Liver (tissue), 7 donors: ENCODE measurements at regions not wholly inside any gene's neighbourhood (a gene's known extent, or its start where the extent isn't known, plus 50 kb on each side); places are given as distances from the start of the nearest gene placed in this dataset.

Experiments used
- DNase-seq: peaks from one replicate; pipeline ENCODE4 v3.0.0-alpha.2; 2017; ENCODE audit warnings: low spot score
- H3K27ac ChIP-seq, 2 donors: one replicate each; pipeline ENCODE4 v1.7.0; 2013; ENCODE audit warnings: inconsistent platforms in 2 of 2, low read length in 2 of 2, control low read depth in 1 of 2, low read depth in 1 of 2, mild to moderate bottlenecking in 1 of 2
- H3K27me3 ChIP-seq, 4 donors: one replicate each; pipeline versions ENCODE4 v1.6.1 to v1.7.0; 2013; ENCODE audit warnings: low read length in 3 of 4, inconsistent platforms in 1 of 4, mild to moderate bottlenecking in 1 of 4, moderate library complexity in 1 of 4; ENCODE audit not compliant: control insufficient read depth in 4 of 4, insufficient read depth in 4 of 4
- H3K36me3 ChIP-seq, 4 donors: one replicate each; pipeline versions ENCODE4 v1.6.1 to v1.7.0; 2013; ENCODE audit warnings: low read length in 3 of 4, mild to moderate bottlenecking in 3 of 4, low read depth in 1 of 4, moderate library complexity in 1 of 4; ENCODE audit not compliant: control insufficient read depth in 4 of 4, insufficient read depth in 3 of 4
- H3K4me1 ChIP-seq, 4 donors: one replicate each; pipeline versions ENCODE4 v1.6.1 to v1.7.0; 2013; ENCODE audit warnings: low read length in 3 of 4, mild to moderate bottlenecking in 3 of 4, moderate library complexity in 1 of 4; ENCODE audit not compliant: control insufficient read depth in 4 of 4, insufficient read depth in 4 of 4
- H3K4me3 ChIP-seq, 3 donors: one replicate each; pipeline versions ENCODE4 v1.6.1 to v1.7.0; 2013; ENCODE audit warnings: low read length in 3 of 3, control low read depth in 1 of 3, low read depth in 1 of 3, mild to moderate bottlenecking in 1 of 3
- H3K9ac ChIP-seq, 2 donors: one replicate each; pipeline ENCODE4 v1.7.0; 2013; ENCODE audit warnings: low read length in 2 of 2, mild to moderate bottlenecking in 2 of 2, moderate library complexity in 2 of 2, control low read depth in 1 of 2, low read depth in 1 of 2
- H3K9me3 ChIP-seq, 4 donors: one replicate each; pipeline versions ENCODE4 v1.6.1 to v1.7.0; 2013; ENCODE audit warnings: low read length in 3 of 4; ENCODE audit not compliant: control insufficient read depth in 4 of 4
- FOXA1 ChIP-seq: IDR thresholded peaks from 2 replicates; pipeline ENCODE4 v1.6.1; 2016; ENCODE audit warnings: antibody characterized with exemption
- GABPA ChIP-seq, 2 donors: IDR thresholded peaks in 1 of 2; conservative IDR thresholded peaks in 1 of 2; 2 replicates each; pipeline ENCODE4 v1.6.1; 2016; ENCODE audit warnings: antibody characterized with exemption in 2 of 2, mild to moderate bottlenecking in 1 of 2, moderate library complexity in 1 of 2
- HNF4A ChIP-seq, 2 donors: conservative IDR thresholded peaks; 2 replicates each; pipeline ENCODE4 v1.6.1; 2016; ENCODE audit warnings: antibody characterized with exemption in 2 of 2, mild to moderate bottlenecking in 2 of 2
- HNF4G ChIP-seq: IDR thresholded peaks from 2 replicates; pipeline ENCODE4 v1.6.1; 2016; ENCODE audit warnings: antibody characterized with exemption
- JUND ChIP-seq, 2 donors: IDR thresholded peaks; 2 replicates each; pipeline ENCODE4 v1.6.1; 2016; ENCODE audit warnings: antibody characterized with exemption in 2 of 2
- NR2F2 ChIP-seq: IDR thresholded peaks from 2 replicates; pipeline ENCODE4 v1.6.1; 2016; ENCODE audit warnings: antibody characterized with exemption
- RXRA ChIP-seq, 2 donors: IDR thresholded peaks; 2 replicates each; pipeline ENCODE4 v1.6.1; 2017 to 2018; ENCODE audit warnings: antibody characterized with exemption in 2 of 2, mild to moderate bottlenecking in 1 of 2
- SP1 ChIP-seq: IDR thresholded peaks from 2 replicates; pipeline ENCODE4 v1.6.1; 2018; ENCODE audit warnings: antibody characterized with exemption, mild to moderate bottlenecking
- TAF1 ChIP-seq: conservative IDR thresholded peaks from 2 replicates; pipeline ENCODE4 v1.6.1; 2016; ENCODE audit warnings: antibody characterized with exemption, mild to moderate bottlenecking
- YY1 ChIP-seq: IDR thresholded peaks from 2 replicates; pipeline ENCODE4 v1.6.1; 2016; ENCODE audit warnings: antibody characterized with exemption, mild to moderate bottlenecking
- WGBS: extraction: QIAGEN DNeasy Blood & Tissue Kit; methylation state at CpG from one replicate; pipeline ENCODE4 v1.1.7; 2013; 5-methylcytosine and 5-hydroxymethylcytosine counted together
- TF ChIP-seq, protein P1 (sequence below): IDR thresholded peaks from 2 replicates; pipeline ENCODE4 v1.6.1; 2016; ENCODE audit warnings: antibody characterized with exemption, mild to moderate bottlenecking
- TF ChIP-seq, protein P2 (sequence below): IDR thresholded peaks from 2 replicates; pipeline ENCODE4 v1.6.1; 2016; ENCODE audit warnings: antibody characterized with exemption
- donor health status: healthy.
- donor health status: healthy.
- donor health status: healthy.
- donor health status: healthy.

DNA sequence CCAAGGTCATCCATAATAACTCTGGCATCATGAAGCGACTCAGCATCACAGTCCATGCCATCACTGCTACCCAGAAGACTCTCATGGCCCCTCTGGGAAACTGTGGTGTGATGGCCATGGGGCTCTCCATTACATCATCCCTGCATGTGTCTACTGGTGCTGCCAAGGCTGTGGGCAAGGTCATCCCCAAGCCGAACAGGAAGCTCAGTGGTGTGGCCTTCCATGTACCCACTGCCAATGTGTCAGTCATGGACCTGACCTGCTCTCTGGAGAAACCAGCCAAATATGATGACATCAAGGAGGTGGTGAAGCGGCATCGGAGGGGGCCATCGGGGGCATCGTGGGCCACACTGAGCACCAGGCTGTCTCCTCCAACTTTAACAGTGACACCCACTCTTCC lies 65.1 kb upstream of the ARHGAP29 start:
- Histone ChIP-seq H3K4me1 (peaks cover 6 to 32% (median 20%) of the 10 kb centered on the region in 4 donors), H3K36me3 (no peaks in the 10 kb centered on the region), H3K27ac (no peak overlapping the region), H3K4me3 (no peak overlapping the region), H3K9ac (no peak overlapping the region), H3K27me3 (no peaks in the 10 kb centered on the region), H3K9me3 (no peaks in the 10 kb centered on the region)
- WGBS, result 90% methylated on average over 6 of the region's 6 CpGs
- DNase-seq, result no peak
- TF ChIP-seq SP1 (no peak), YY1 (no peak), FOXA1 (no peak), GABPA (IDR thresholded peaks at IDR 0.05 in 1 of 2, conservative IDR thresholded peaks at IDR 0.05 in 1 of 2) (no peak), JUND (IDR thresholded peaks at IDR 0.05) (no peak), NR2F2 (no peak)

DNA sequence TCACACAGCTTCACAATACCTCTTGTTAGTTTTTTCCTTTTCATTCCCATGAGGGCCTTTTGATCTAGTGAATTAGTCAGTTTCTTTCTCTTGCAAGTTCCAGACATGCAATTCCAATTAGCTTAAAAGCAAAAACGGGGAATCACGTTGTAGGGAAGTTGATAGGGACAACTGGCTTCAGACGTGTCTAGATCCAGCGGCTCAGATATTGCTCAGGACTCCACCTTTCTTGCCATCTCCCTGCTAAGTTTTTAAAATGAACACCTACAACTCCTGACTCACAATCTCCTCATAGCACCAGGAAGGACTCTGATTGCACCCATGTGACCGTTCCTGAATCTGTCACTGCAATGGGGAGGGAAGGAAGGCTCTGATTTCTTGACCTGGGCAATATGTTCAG lies 63.8 kb upstream of the ARHGAP29 start:
- peaks cover 6 to 32% (median 20%) of the 10 kb centered on the region in 4 donors for H3K4me1 ChIP-seq
- TF ChIP-seq JUND (IDR thresholded peaks at IDR 0.05) (no peak), SP1 (no peak), NR2F2 (no peak), YY1 (no peak), TAF1 (no peak)
- TF ChIP-seq, protein P1, sequence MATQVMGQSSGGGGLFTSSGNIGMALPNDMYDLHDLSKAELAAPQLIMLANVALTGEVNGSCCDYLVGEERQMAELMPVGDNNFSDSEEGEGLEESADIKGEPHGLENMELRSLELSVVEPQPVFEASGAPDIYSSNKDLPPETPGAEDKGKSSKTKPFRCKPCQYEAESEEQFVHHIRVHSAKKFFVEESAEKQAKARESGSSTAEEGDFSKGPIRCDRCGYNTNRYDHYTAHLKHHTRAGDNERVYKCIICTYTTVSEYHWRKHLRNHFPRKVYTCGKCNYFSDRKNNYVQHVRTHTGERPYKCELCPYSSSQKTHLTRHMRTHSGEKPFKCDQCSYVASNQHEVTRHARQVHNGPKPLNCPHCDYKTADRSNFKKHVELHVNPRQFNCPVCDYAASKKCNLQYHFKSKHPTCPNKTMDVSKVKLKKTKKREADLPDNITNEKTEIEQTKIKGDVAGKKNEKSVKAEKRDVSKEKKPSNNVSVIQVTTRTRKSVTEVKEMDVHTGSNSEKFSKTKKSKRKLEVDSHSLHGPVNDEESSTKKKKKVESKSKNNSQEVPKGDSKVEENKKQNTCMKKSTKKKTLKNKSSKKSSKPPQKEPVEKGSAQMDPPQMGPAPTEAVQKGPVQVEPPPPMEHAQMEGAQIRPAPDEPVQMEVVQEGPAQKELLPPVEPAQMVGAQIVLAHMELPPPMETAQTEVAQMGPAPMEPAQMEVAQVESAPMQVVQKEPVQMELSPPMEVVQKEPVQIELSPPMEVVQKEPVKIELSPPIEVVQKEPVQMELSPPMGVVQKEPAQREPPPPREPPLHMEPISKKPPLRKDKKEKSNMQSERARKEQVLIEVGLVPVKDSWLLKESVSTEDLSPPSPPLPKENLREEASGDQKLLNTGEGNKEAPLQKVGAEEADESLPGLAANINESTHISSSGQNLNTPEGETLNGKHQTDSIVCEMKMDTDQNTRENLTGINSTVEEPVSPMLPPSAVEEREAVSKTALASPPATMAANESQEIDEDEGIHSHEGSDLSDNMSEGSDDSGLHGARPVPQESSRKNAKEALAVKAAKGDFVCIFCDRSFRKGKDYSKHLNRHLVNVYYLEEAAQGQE, result no peak
- TF ChIP-seq, protein P2, sequence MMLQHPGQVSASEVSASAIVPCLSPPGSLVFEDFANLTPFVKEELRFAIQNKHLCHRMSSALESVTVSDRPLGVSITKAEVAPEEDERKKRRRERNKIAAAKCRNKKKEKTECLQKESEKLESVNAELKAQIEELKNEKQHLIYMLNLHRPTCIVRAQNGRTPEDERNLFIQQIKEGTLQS, result no peak

DNA sequence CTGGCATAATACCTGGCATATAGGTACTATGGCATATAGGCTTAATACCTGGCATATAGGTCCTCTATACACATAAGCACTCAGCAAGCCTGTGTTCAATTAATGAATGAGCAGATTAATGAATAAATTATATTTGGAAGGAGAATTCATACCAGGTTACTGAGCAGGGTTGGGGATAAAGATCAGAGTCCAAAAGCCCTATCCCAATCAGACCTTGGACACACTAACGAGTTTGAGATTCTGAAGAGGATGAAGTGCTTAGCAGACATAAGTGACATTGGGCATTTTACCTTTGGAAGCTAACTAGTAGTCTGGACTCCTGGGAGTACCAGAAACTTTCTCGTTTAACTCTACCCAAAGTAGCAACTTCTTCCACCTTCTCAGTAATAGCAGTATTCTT lies 63.3 kb upstream of the ARHGAP29 start:
- 59% methylated on average over 2 of the region's 2 CpGs for WGBS
- peaks cover 6 to 32% (median 20%) of the 10 kb centered on the region in 4 donors for H3K4me1 ChIP-seq
- no peaks in the 10 kb centered on the region for H3K9me3 ChIP-seq
- H3K36me3 ChIP-seq, result no peaks in the 10 kb centered on the region
- no peaks in the 10 kb centered on the region for H3K27me3 ChIP-seq
- TF ChIP-seq FOXA1 (no peak), RXRA (IDR thresholded peaks at IDR 0.05) (no peak), HNF4G (no peak), HNF4A (conservative IDR thresholded peaks at IDR 0.05) (peak; percentile 68 to 74)
- DNase-seq, result no peak
- H3K9ac ChIP-seq, result no peak overlapping the region
- H3K27ac ChIP-seq, result no peak overlapping the region
- H3K4me3 ChIP-seq, result no peak overlapping the region

More for the DNA sequence above, 63.8 kb upstream of the ARHGAP29 start:
- Histone ChIP-seq H3K9ac (no peak overlapping the region), H3K27me3 (no peaks in the 10 kb centered on the region), H3K27ac (no peak overlapping the region), H3K4me3 (no peak overlapping the region), H3K36me3 (no peaks in the 10 kb centered on the region), H3K9me3 (no peaks in the 10 kb centered on the region)
- no peak for DNase-seq
- 83% methylated on average over 5 of the region's 5 CpGs for WGBS
